Fibroblast of villous mesenchyme (primary cell): ENCODE measurements at regions not wholly inside any gene's neighbourhood (a gene's known extent, or its start where the extent isn't known, plus 50 kb on each side); places are given as distances from the start of the nearest gene placed in this dataset.

Source experiments
- DNase-seq: peaks from one replicate; pipeline ENCODE4 v3.0.0-alpha.2; 2010; ENCODE audit warnings: low read depth
- H3K4me3 ChIP-seq: 2 replicates; pipeline ENCODE4 v1.5.1; 2011; ENCODE audit warnings: low read depth, mild to moderate bottlenecking, low read length
- CTCF ChIP-seq: IDR thresholded peaks from 2 replicates; pipeline ENCODE4 v1.5.1; 2012; ENCODE audit warnings: low read depth, mild to moderate bottlenecking, low read length; ENCODE audit not compliant: insufficient read depth

- no peak for DNase-seq
- no peak for TF ChIP-seq CTCF
- H3K4me3 ChIP-seq = no peak overlapping the region
Observed at GRCh38 chr19:29336425-29336824, 123.5 kb upstream of the UQCRFS1 start.

GRCh38 chr19:29337029-29337428 lies 124.1 kb upstream of the UQCRFS1 start:
- no peak for DNase-seq
- TF ChIP-seq CTCF = no peak
- no peak overlapping the region for H3K4me3 ChIP-seq

GRCh38 chr19:29338480-29338879 lies 125.5 kb upstream of the UQCRFS1 start:
- TF ChIP-seq CTCF = no peak
- no peak overlapping the region for H3K4me3 ChIP-seq
- DNase-seq = no peak

GRCh38 chr19:29342721-29343120 lies 129.8 kb upstream of the UQCRFS1 start:
- H3K4me3 ChIP-seq = no peak overlapping the region
- no peak for TF ChIP-seq CTCF
- DNase-seq = no peak

GRCh38 chr19:29364224-29364726 lies 151.3 kb upstream of the UQCRFS1 start:
- no peak overlapping the region for H3K4me3 ChIP-seq
- DNase-seq = no peak
- TF ChIP-seq CTCF = no peak

- no peak for DNase-seq
- TF ChIP-seq CTCF = no peak
Observed at GRCh38 chr19:29364999-29365398, 152.0 kb upstream of the UQCRFS1 start.

GRCh38 chr19:29365836-29366417 lies 153.0 kb upstream of the UQCRFS1 start:
- DNase-seq = no peak

More at GRCh38 chr19:29364999-29365398, 152.0 kb upstream of the UQCRFS1 start:
- H3K4me3 ChIP-seq = no peak overlapping the region

More at GRCh38 chr19:29365836-29366417, 153.0 kb upstream of the UQCRFS1 start:
- TF ChIP-seq CTCF = no peak
- H3K4me3 ChIP-seq = no peak overlapping the region
